DND-41 (cell line): ENCODE measurements at regions not wholly inside any gene's neighbourhood (a gene's known extent, or its start where the extent isn't known, plus 50 kb on each side); places are given as distances from the start of the nearest gene placed in this dataset.

Source experiments
- ATAC-seq: fragments of 200-7000 bp; cut with Tn5 transposase; 3 replicates; pipeline ENCODE4 v1.9.1; 2021; ENCODE audit warnings: low read depth; ENCODE audit not compliant: insufficient read depth
- DNase-seq: peaks from one replicate; pipeline ENCODE4 v3.0.0-alpha.2; 2020
- H2AFZ ChIP-seq: 2 replicates; pipeline ENCODE4 v1.6.0; 2012; ENCODE audit warnings: low read depth, low read length
- H3K27ac ChIP-seq: 2 replicates; pipeline ENCODE4 v1.5.1; 2012; ENCODE audit warnings: low read length, inconsistent platforms
- H3K27me3 ChIP-seq: fragments of 200-600 bp; sonication (generic); 2 replicates; pipeline ENCODE4 v1.6.0; 2012; ENCODE audit warnings: low read length, mild to moderate bottlenecking, inconsistent platforms; ENCODE audit not compliant: insufficient read depth, poor library complexity
- H3K36me3 ChIP-seq: 2 replicates; pipeline ENCODE4 v1.5.1; 2012; ENCODE audit warnings: low read length, inconsistent platforms; ENCODE audit not compliant: insufficient read depth
- H3K4me1 ChIP-seq: 2 replicates; pipeline ENCODE4 v1.5.1; 2012; ENCODE audit warnings: mild to moderate bottlenecking, low read length; ENCODE audit not compliant: insufficient read depth
- H3K4me2 ChIP-seq: 2 replicates; pipeline ENCODE4 v1.6.0; 2012; ENCODE audit warnings: mild to moderate bottlenecking, moderate library complexity, low read length, inconsistent platforms; ENCODE audit not compliant: insufficient read depth
- H3K4me3 ChIP-seq, 2 experiments: fragments of 200-600 bp in 1 of 2; shearing (Covaris generic) in 1 of 2; 2 replicates each; pipeline ENCODE4 v1.5.1; 2012 to 2016; ENCODE audit warnings: inconsistent platforms in 2 of 2, low read length in 2 of 2, mild to moderate bottlenecking in 2 of 2, low read depth in 1 of 2, moderate library complexity in 1 of 2
- H3K79me2 ChIP-seq: 2 replicates; pipeline ENCODE4 v1.6.0; 2012; ENCODE audit warnings: low read length, inconsistent platforms; ENCODE audit not compliant: insufficient read depth
- H3K9ac ChIP-seq: 2 replicates; pipeline ENCODE4 v1.6.0; 2012; ENCODE audit warnings: low read depth, mild to moderate bottlenecking, inconsistent platforms, low read length, moderate library complexity
- H3K9me3 ChIP-seq: 2 replicates; pipeline ENCODE4 v1.5.1; 2012; ENCODE audit warnings: low read length, moderate library complexity, mild to moderate bottlenecking, inconsistent platforms; ENCODE audit not compliant: insufficient read depth, severe bottlenecking
- H4K20me1 ChIP-seq: 2 replicates; pipeline ENCODE4 v1.6.0; 2012; ENCODE audit warnings: low read length; ENCODE audit not compliant: insufficient read depth
- EZH2 ChIP-seq: IDR thresholded peaks from 3 replicates; pipeline ENCODE4 v1.6.1; 2012; ENCODE audit warnings: borderline replicate concordance, low read depth, mild to moderate bottlenecking, moderate library complexity, low read length, inconsistent platforms; ENCODE audit not compliant: severe bottlenecking
- TF ChIP-seq, protein P1 (sequence below): IDR thresholded peaks from 2 replicates; pipeline ENCODE4 v1.5.1; 2012; ENCODE audit warnings: borderline replicate concordance, low read length, moderate library complexity, mild to moderate bottlenecking; ENCODE audit not compliant: poor library complexity, severe bottlenecking; ENCODE audit errors: extremely low read depth

DNA sequence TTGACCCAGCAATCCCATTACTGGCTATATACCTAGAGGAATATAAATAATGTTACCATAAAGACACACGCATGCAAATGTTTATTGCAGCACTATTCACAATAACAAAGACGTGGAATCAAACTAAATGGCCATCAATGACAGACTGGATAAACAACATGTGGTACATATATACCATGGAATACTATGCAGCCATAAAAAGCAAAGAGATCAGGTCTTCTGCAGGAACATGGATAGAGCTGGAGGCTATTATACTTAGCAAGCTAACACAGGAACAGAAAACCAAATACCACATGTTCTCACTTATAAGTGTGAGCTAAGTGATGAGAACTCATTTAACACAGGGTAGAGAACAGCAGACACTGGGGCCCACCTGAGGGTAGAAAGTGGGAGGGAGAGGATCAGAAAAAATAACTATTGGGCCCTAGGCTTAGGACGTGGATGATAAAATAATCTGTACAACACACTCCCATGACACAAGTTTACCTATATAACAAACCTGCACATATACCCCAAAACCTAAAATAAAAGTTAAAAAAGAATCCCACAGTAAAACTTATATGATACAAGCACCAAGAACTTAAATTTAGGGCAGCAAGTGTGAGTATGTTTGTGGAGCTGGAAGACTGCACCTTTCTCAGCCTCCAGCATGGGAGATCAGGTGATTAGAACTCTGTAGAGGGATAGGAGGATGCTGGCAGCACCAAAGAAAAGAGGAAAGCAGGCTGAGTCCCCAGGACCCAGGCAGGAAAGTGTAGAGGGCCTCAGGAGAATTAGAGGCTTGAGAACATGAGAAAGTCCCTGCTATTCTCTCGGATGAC lies 320.8 kb upstream of the USP24 start:
- Histone ChIP-seq H3K9me3 (no peaks in the 10 kb centered on the region), H3K27me3 (no peaks in the 10 kb centered on the region), H3K36me3 (no peaks in the 10 kb centered on the region), H3K79me2 (no peaks in the 10 kb centered on the region), H2AFZ (no peak overlapping the region), H3K9ac (no peak overlapping the region), H3K4me2 (no peak overlapping the region), H3K27ac (no peak overlapping the region), H3K4me1 (no peaks in the 10 kb centered on the region), H4K20me1 (no peaks in the 10 kb centered on the region), H3K4me3 (no peak overlapping the region)
- ATAC-seq (0 out of 3 replicates have a peak, but pooled peaks have one; percentile 17), DNase-seq (no peak)
- TF ChIP-seq, protein P1, sequence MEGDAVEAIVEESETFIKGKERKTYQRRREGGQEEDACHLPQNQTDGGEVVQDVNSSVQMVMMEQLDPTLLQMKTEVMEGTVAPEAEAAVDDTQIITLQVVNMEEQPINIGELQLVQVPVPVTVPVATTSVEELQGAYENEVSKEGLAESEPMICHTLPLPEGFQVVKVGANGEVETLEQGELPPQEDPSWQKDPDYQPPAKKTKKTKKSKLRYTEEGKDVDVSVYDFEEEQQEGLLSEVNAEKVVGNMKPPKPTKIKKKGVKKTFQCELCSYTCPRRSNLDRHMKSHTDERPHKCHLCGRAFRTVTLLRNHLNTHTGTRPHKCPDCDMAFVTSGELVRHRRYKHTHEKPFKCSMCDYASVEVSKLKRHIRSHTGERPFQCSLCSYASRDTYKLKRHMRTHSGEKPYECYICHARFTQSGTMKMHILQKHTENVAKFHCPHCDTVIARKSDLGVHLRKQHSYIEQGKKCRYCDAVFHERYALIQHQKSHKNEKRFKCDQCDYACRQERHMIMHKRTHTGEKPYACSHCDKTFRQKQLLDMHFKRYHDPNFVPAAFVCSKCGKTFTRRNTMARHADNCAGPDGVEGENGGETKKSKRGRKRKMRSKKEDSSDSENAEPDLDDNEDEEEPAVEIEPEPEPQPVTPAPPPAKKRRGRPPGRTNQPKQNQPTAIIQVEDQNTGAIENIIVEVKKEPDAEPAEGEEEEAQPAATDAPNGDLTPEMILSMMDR: no peak
- TF ChIP-seq EZH2: no peak

DNA sequence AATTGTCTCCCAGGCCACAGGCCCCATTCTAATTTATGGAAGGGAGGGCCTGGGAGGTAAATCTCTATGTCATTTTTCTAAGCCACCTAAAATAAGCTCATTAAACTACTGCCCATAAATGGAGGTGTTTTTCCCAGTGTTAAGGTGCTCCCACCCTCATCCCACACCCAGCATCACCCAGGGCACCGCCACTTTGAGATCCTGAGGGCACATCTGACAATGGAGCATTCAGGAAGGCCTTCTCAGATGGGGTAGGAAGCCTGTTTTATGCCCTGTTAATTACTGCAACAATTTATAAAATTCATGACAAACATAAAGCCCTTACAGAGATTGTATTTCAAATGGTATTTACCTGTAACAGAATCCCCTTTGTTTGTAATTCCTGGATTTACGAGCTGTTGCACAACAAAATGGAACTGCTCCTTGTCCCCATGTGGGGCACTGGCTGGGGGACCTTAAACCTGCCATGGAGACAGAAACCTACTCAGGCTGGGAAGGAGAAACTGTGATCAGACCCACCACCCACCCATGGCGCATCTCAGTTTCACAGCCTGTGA lies 319.5 kb upstream of the USP24 start:
- H3K9ac ChIP-seq: no peak overlapping the region
- TF ChIP-seq, protein P1: no peak
- no peaks in the 10 kb centered on the region for H3K9me3 ChIP-seq
- H3K4me2 ChIP-seq: no peak overlapping the region
- no peak overlapping the region for H2AFZ ChIP-seq
- H4K20me1 ChIP-seq: no peaks in the 10 kb centered on the region
- no peaks in the 10 kb centered on the region for H3K36me3 ChIP-seq
- H3K79me2 ChIP-seq: no peaks in the 10 kb centered on the region
- H3K4me3 ChIP-seq: no peak overlapping the region
- H3K27me3 ChIP-seq: no peaks in the 10 kb centered on the region
- H3K4me1 ChIP-seq: no peaks in the 10 kb centered on the region
- no peak for ATAC-seq
- DNase-seq: no peak
- H3K27ac ChIP-seq: no peak overlapping the region

DNA sequence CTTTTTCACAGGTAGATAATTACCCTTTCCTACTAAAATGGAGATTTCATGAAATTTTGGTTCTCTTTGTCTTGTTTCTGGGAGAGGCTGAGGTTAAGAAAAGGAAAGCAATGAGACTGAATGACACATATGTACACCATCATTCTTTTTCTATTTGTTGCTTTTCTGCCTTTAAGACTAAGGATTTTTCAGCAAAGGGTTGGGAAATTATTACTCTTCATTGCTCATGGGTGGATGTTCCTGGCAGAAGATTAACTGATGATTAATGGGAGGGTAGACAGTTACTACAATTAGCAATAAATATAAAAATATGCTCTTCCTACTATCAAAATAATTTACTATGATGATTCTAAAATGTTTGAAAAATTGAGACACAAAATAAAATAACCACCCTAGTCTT lies 316.5 kb upstream of the USP24 start:
- no peaks in the 10 kb centered on the region for H4K20me1 ChIP-seq
- no peaks in the 10 kb centered on the region for H3K9me3 ChIP-seq
- no peak overlapping the region for H2AFZ ChIP-seq
- peaks cover 4% of the 10 kb centered on the region for H3K27me3 ChIP-seq
- no peaks in the 10 kb centered on the region for H3K4me1 ChIP-seq
- no peak overlapping the region for H3K4me3 ChIP-seq
- H3K4me2 ChIP-seq: no peak overlapping the region
- ATAC-seq (no peak), DNase-seq (no peak)
- no peaks in the 10 kb centered on the region for H3K36me3 ChIP-seq
- no peak overlapping the region for H3K27ac ChIP-seq
- no peaks in the 10 kb centered on the region for H3K79me2 ChIP-seq
- no peak overlapping the region for H3K9ac ChIP-seq
- TF ChIP-seq, protein P1: no peak
- TF ChIP-seq EZH2: no peak
